ENCODE measurements at regions not wholly inside any gene's neighbourhood (a gene's known extent, or its start where the extent isn't known, plus 50 kb on each side); places are given as distances from the start of the nearest gene placed in this dataset.

DNA sequence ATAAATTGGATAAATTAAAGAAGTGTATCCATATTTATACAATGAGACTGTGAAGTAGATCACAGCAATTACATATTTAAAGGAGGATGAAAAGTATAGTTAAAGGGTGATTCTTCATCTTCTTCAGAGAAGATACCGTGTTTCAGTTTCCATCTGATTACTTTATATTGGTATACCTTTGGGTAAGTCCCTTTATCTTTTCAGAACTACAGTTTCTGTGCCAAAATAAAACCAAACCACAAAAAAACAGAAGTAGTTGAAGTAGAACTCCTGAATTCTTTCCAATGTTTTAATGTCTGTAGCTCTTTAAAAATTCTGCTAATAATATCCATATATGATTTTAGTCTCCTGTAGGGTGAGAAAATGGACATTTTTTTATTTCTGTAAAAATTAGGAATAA lies 231.2 kb upstream of the LINC00305 start (continued):
- TF ChIP-seq SMC3 (IDR thresholded peaks at IDR 0.05; ENCODE audit: low read length) (no peak), REL (CRISPR knock-in tag; conservative IDR thresholded peaks at IDR 0.05) (no peak), ZNF451 (CRISPR knock-in tag; IDR thresholded peaks at IDR 0.05) (no peak)

DNA sequence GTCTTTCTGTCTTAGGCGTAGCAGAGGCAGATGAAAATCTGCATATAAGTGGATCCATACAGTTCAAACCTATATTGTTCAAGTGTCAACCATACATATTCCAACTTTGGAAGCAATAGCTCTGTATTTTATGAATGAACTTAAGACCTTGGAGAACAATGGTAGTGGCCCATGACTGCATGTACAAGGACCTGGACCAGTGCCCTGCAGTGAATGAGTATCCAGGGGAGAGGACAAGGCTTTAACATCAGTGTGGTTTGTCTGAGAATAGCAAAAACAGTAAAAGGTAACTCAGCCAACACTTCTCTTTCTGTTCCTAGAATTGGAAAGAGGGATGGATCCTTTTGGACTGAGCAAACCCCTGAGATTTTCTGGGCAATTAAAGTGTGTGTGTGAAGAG lies 230.8 kb upstream of the LINC00305 start:
- Histone ChIP-seq H3K9me3 (ENCODE audit: low read length) (peaks cover 53% of the 10 kb centered on the region), H3K27ac (ENCODE audit: extremely low read length, insufficient read depth, low read length) (no peak overlapping the region), H3K4me1 (ENCODE audit: insufficient read depth, low read length) (no peaks in the 10 kb centered on the region), H4K20me1 (ENCODE audit: insufficient read depth, low read length) (no peaks in the 10 kb centered on the region), H3K4me2 (ENCODE audit: low read depth, low read length) (no peak overlapping the region), H3K79me2 (ENCODE audit: insufficient read depth, low read length) (no peaks in the 10 kb centered on the region), H3K27me3 (ENCODE audit: control insufficient read depth in 1 of 2, insufficient read depth in 2 of 2, low read length in 2 of 2) (no peaks in the 10 kb centered on the region), H3K4me3 (replicated peaks in 1 of 3; ENCODE audit: insufficient read depth in 1 of 3, low read depth in 2 of 3, low read length in 3 of 3) (no peak overlapping the region), H3K36me3 (replicated peaks in 1 of 2; ENCODE audit: control insufficient read depth in 1 of 2, insufficient read depth in 2 of 2, low read length in 2 of 2) (no peaks in the 10 kb centered on the region), H2AFZ (ENCODE audit: low read length) (no peak overlapping the region), H3K9ac (ENCODE audit: insufficient read depth, low read depth, low read length) (no peak overlapping the region)
- intact Hi-C loops (cut with micrococcal nuclease; ENCODE audit: unreplicated experiment): no loop called here
- TF ChIP-seq SALL1 (CRISPR knock-in tag; IDR thresholded peaks at IDR 0.05) (no peak), ZKSCAN8 (CRISPR knock-in tag; IDR thresholded peaks at IDR 0.05; ENCODE audit: borderline replicate concordance) (no peak), FOSL2 (CRISPR knock-in tag; IDR thresholded peaks at IDR 0.05) (no peak)
- ATAC-seq (no peak), FAIRE-seq (no peak), DNase-seq (ENCODE audit: low spot score) (no peak)
- POLR2A ChIA-PET: no interaction called here
- BruUV-seq (replicated peaks): no TSS peak
- in situ Hi-C loops (cut with HindIII; ENCODE audit: extremely low pct_ligation_motif_present, low pct_unique_long_range_greater_than_20kb): no loop called here
- CTCF ChIA-PET (ENCODE audit: low intra/inter-chr PET ratio, low total read pairs): no interaction called here
- WGBS (ENCODE audit: low lambda C conversion rate): 7% methylated on average over 1 of the region's 1 CpG

DNA sequence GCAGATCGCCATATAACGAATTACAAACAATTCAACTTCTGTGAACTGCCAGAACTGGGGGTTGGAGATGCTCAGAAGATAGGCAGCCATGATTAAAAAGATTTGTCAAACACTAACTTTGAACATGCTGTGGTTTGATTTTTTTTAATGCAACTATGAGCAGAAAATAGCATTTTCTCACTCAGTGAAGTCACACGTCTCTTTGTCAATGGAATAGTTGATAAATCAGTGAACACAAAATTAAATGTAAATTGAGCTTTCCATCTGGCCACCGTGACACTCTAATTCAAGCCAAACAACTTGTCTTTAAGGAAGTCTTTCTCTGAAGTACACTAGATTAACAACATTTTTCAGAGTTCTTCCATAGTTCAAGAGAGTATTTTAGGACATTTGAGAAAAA lies 228.6 kb upstream of the LINC00305 start:
- WGBS (ENCODE audit: low lambda C conversion rate): under 1% methylated on average over 4 of the region's 4 CpGs
- POLR2A ChIA-PET: no interaction called here
- Histone ChIP-seq H3K27me3 (ENCODE audit: control insufficient read depth in 1 of 2, insufficient read depth in 2 of 2, low read length in 2 of 2) (no peaks in the 10 kb centered on the region), H3K9me3 (ENCODE audit: low read length) (peaks cover 61% of the 10 kb centered on the region), H3K9ac (ENCODE audit: insufficient read depth, low read depth, low read length) (no peak overlapping the region), H4K20me1 (ENCODE audit: insufficient read depth, low read length) (no peaks in the 10 kb centered on the region), H2AFZ (ENCODE audit: low read length) (no peak overlapping the region), H3K36me3 (replicated peaks in 1 of 2; ENCODE audit: control insufficient read depth in 1 of 2, insufficient read depth in 2 of 2, low read length in 2 of 2) (no peaks in the 10 kb centered on the region), H3K4me1 (ENCODE audit: insufficient read depth, low read length) (no peaks in the 10 kb centered on the region), H3K4me2 (ENCODE audit: low read depth, low read length) (no peak overlapping the region), H3K4me3 (replicated peaks in 1 of 3; ENCODE audit: insufficient read depth in 1 of 3, low read depth in 2 of 3, low read length in 3 of 3) (no peak overlapping the region), H3K79me2 (ENCODE audit: insufficient read depth, low read length) (no peaks in the 10 kb centered on the region), H3K27ac (ENCODE audit: extremely low read length, insufficient read depth, low read length) (no peak overlapping the region)
- CTCF ChIA-PET (ENCODE audit: low intra/inter-chr PET ratio, low total read pairs): no interaction called here
- in situ Hi-C loops (cut with HindIII; ENCODE audit: extremely low pct_ligation_motif_present, low pct_unique_long_range_greater_than_20kb): no loop called here
- BruUV-seq (replicated peaks): no TSS peak
- TF ChIP-seq NFE2L1 (CRISPR knock-in tag; IDR thresholded peaks at IDR 0.05; ENCODE audit: borderline replicate concordance) (no peak), ZNF761 (CRISPR knock-in tag; conservative IDR thresholded peaks at IDR 0.05) (no peak), ZNF773 (CRISPR knock-in tag; IDR thresholded peaks at IDR 0.05; ENCODE audit: borderline replicate concordance) (no peak), ADNP (CRISPR knock-in tag; IDR thresholded peaks at IDR 0.05) (no peak), ZEB1 (IDR thresholded peaks at IDR 0.05; ENCODE audit: insufficient replicate concordance, low read depth) (no peak)
- FAIRE-seq (no peak), DNase-seq (ENCODE audit: low spot score) (no peak), ATAC-seq (no peak)
- intact Hi-C loops (cut with micrococcal nuclease; ENCODE audit: unreplicated experiment): no loop called here
